ENCODE measurements at regions not wholly inside any gene's neighbourhood (a gene's known extent, or its start where the extent isn't known, plus 50 kb on each side); places are given as distances from the start of the nearest gene placed in this dataset.

- peaks cover 0 to 5% (median under 1%) of the 10 kb centered on the region in 4 donors for H3K4me1 ChIP-seq
- TF ChIP-seq CTCF (IDR thresholded peaks at IDR 0.05) (no peak), POLR2AphosphoS5 (IDR thresholded peaks at IDR 0.05) (no peak), EP300 (IDR thresholded peaks at IDR 0.05) (no peak), POLR2A (IDR thresholded peaks at IDR 0.05) (no peak)
- DNase-seq (no peak), ATAC-seq (ENCODE audit: low FRiP score in 2 of 2) (no peak)
- WGBS, 2 donors, result 85 to 94% methylated on average over 5 of the region's 5 CpGs
- no peaks in the 10 kb centered on the region for H3K27me3 ChIP-seq
- no peaks in the 10 kb centered on the region for H3K9me3 ChIP-seq
- H3K36me3 ChIP-seq, result no peaks in the 10 kb centered on the region
- peak overlapping the region in 1 of 4 donors; percentile 19 for H3K27ac ChIP-seq
- H3K4me3 ChIP-seq, result no peak overlapping the region
These were observed 242.1 kb downstream of the LTN1 start for GRCh38 chr21:28750565-28750964.

DNA sequence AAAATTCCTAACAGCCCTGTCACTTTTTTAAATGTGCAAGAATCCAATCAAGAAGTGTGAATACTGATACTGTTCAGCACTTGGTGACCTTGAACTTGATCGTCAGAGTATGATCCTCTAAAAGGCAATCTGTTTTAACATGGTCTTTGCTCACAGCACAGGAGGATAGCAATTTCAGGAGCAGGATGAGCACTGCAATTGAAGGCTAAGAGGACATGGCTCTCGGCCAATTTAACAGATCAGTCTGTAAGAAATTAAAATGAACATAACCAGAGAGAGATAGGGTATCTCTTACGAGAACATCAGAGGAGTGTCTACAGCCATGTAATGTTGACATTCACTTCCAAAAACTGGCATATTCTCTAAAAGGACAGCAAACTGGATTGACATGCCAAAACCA, 243.1 kb downstream of the LTN1 start:
- DNase-seq (no peak), ATAC-seq (ENCODE audit: low FRiP score in 2 of 2) (no peak)
- Histone ChIP-seq H3K4me3 (no peak overlapping the region), H3K27ac (peak overlapping the region in 1 of 4 donors; percentile 58), H3K36me3 (no peaks in the 10 kb centered on the region), H3K4me1 (peaks cover 0 to 10% (median 6%) of the 10 kb centered on the region in 4 donors), H3K27me3 (no peaks in the 10 kb centered on the region), H3K9me3 (no peaks in the 10 kb centered on the region)
- WGBS, 2 donors, result 82 to 83% methylated on average over 3 of the region's 3 CpGs
- TF ChIP-seq EP300 (IDR thresholded peaks at IDR 0.05) (no peak), POLR2A (IDR thresholded peaks at IDR 0.05) (no peak)

- DNase-seq (no peak), ATAC-seq (ENCODE audit: low FRiP score in 2 of 2) (no peak)
- no peak overlapping the region for H3K27ac ChIP-seq
- no peaks in the 10 kb centered on the region for H3K9me3 ChIP-seq
- no peaks in the 10 kb centered on the region for H3K27me3 ChIP-seq
- H3K36me3 ChIP-seq, result no peaks in the 10 kb centered on the region
- H3K4me1 ChIP-seq, result peaks cover 0 to 10% (median 6%) of the 10 kb centered on the region in 4 donors
- TF ChIP-seq POLR2A (IDR thresholded peaks at IDR 0.05), result no peak
- no peak for TF ChIP-seq POLR2AphosphoS5 (IDR thresholded peaks at IDR 0.05)
- no peak for TF ChIP-seq CTCF (IDR thresholded peaks at IDR 0.05)
- TF ChIP-seq EP300 (IDR thresholded peaks at IDR 0.05), result no peak
- 63 to 83% methylated on average over 1 of the region's 1 CpG for WGBS, 2 donors
- H3K4me3 ChIP-seq, result no peak overlapping the region
These were observed 245.2 kb downstream of the LTN1 start for GRCh38 chr21:28747464-28747863.

DNA sequence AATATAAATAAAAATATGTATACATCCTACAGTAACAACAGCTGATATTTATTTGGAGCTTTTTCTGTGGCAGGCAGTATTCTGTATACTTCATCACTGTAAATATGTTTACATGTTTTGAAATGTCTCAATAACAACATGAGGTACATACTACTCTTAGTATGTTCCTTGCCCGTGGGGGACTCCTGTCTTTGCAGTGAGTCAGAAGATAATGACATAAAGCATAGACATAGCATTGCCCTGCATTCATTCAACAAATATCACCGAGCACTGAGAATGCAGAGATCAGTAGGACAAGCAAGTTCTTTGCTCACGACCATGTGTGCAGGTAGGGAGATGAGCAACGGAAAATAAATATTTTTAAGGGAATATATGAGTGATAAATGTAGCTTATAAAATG, 246.5 kb downstream of the LTN1 start:
- H3K4me3 ChIP-seq, result no peak overlapping the region
- 49 to 73% methylated on average over 4 of the region's 4 CpGs for WGBS, 2 donors
- no peak overlapping the region for H3K27ac ChIP-seq
- H3K36me3 ChIP-seq, result no peaks in the 10 kb centered on the region
- DNase-seq (no peak), ATAC-seq (ENCODE audit: low FRiP score in 2 of 2) (no peak)
- no peaks in the 10 kb centered on the region for H3K27me3 ChIP-seq
- peaks cover 0 to 10% (median 6%) of the 10 kb centered on the region in 4 donors for H3K4me1 ChIP-seq
- no peaks in the 10 kb centered on the region for H3K9me3 ChIP-seq
- TF ChIP-seq CTCF (IDR thresholded peaks at IDR 0.05) (no peak), POLR2AphosphoS5 (IDR thresholded peaks at IDR 0.05) (no peak), POLR2A (IDR thresholded peaks at IDR 0.05) (no peak), EP300 (IDR thresholded peaks at IDR 0.05) (no peak)

GRCh38 chr21:28745131-28746016, 247.3 kb downstream of the LTN1 start:
- Histone ChIP-seq H3K9me3 (no peaks in the 10 kb centered on the region), H3K27me3 (no peaks in the 10 kb centered on the region), H3K36me3 (no peaks in the 10 kb centered on the region), H3K4me1 (peaks cover 0 to 10% (median 6%) of the 10 kb centered on the region in 4 donors), H3K27ac (peak overlapping the region; percentile 26 to 74 (median 58)), H3K4me3 (peak overlapping the region in 3 of 4 donors; percentile 35 to 53 (median 44))
- 8 to 13% methylated on average over 16 of the region's 16 CpGs for WGBS, 2 donors
- DNase-seq (peak in 1 of 2 donors; percentile 60), ATAC-seq (ENCODE audit: low FRiP score in 2 of 2) (peak; percentile 92 to 96)
- TF ChIP-seq POLR2AphosphoS5 (IDR thresholded peaks at IDR 0.05) (no peak), CTCF (IDR thresholded peaks at IDR 0.05) (peak; percentile 73 to 95 (median 85)), EP300 (IDR thresholded peaks at IDR 0.05) (no peak), POLR2A (IDR thresholded peaks at IDR 0.05) (no peak)
